GM12892 (cell line): ENCODE measurements at regions not wholly inside any gene's neighbourhood (a gene's known extent, or its start where the extent isn't known, plus 50 kb on each side); places are given as distances from the start of the nearest gene placed in this dataset.

Experiments
- DNase-seq: peaks from one replicate; pipeline ENCODE4 v3.0.0; 2011; ENCODE audit not compliant: insufficient read length
- FAIRE-seq: peaks from 2 replicates; lab custom pipeline; 2011; peaks lifted over from hg19 to GRCh38; lab: Jason Lieb, UNC
- POLR2A ChIP-seq: IDR thresholded peaks from 2 replicates; pipeline ENCODE4 v1.6.1; 2011; ENCODE audit warnings: low read depth, low read length, control low read depth
- POLR2AphosphoS5 ChIP-seq: IDR thresholded peaks from 2 replicates; pipeline ENCODE4 v1.6.1; 2011; ENCODE audit warnings: low read depth, low read length, control low read depth
- TAF1 ChIP-seq: IDR thresholded peaks from 2 replicates; pipeline ENCODE4 v1.6.1; 2011; ENCODE audit warnings: low read depth, mild to moderate bottlenecking, control low read depth, low read length, borderline replicate concordance

DNA sequence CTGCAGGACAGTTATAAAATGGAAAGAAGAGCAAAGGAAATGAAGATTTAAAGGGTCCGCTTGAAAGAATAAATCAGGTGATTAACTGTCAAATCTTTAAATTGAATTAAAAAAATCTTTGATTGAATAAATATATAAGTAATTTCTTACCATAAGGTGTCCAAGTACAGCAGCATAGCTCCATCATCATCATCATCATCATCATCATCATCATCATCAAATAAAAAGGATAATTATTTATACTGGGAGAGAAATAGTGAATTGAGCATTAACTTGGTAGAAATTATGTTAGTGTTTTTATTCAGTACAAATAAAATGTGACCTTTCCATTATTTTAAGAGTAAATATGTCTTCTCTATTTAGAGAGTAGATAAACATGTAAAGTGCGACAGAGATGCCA, 745.6 kb upstream of the MARCKS start:
- DNase-seq (no peak), FAIRE-seq (no peak)
- TF ChIP-seq POLR2AphosphoS5 (no peak), POLR2A (no peak), TAF1 (no peak)

DNA sequence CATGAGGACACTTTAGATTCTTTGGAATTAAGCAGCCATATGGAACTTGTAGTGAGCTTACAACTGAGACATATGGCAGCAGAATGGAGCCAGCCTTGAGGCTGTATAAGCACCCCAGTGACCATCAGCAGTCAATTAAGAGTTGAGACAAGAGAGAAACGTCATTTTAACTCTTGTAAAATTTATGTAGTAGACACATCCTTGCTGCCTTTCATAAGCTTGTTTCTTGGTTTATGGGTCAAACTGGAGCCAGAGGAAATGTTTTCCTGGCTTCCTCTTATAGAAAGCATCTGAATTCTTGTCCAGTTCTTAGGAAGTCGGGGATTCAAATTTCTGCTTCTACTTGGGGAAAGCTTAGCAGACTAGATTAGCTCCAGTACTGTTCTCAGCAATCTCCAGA, 745.1 kb upstream of the MARCKS start:
- TF ChIP-seq TAF1 = no peak
- no peak for TF ChIP-seq POLR2AphosphoS5
- no peak for TF ChIP-seq POLR2A
- FAIRE-seq = no peak
- DNase-seq = no peak

DNA sequence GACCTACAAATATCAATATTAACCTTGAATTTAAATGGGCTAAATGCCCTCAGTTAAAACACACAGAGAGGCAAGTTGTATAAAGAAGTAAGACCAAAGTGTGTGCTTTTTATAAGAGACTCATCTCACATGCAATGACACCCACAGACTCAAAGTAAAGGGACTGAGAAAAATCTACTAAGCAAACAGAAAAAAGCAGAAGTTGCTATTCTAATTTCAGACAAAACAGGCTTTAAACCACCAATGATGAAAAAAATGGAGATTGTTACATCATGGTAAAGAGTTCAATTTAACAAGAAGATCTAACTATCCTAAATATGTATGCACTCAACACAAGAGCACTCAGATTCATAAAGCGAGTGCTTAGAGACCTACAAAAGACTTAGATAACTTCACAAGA, 741.9 kb upstream of the MARCKS start:
- DNase-seq = no peak
- TF ChIP-seq TAF1 (no peak), POLR2A (no peak), POLR2AphosphoS5 (no peak)
- FAIRE-seq = no peak

DNA sequence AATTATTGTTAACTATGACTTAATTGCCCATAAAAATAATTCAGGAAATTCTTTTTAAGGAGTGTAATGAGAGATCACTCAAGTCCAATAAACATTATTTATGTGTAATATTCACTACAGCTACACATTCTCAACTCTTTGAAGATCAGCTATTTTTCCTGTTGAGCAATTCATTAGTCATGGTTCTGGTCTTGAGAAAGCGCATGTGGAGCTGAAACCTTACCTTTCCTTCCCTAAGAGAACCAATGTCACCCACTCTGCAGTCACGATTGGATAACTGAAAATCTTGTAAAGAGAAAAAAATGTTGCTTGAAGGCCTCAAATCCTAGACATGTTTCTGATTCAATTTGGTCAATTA, 736.9 kb upstream of the MARCKS start:
- FAIRE-seq = no peak
- DNase-seq = no peak
- TF ChIP-seq TAF1 (no peak), POLR2A (no peak), POLR2AphosphoS5 (no peak)

DNA sequence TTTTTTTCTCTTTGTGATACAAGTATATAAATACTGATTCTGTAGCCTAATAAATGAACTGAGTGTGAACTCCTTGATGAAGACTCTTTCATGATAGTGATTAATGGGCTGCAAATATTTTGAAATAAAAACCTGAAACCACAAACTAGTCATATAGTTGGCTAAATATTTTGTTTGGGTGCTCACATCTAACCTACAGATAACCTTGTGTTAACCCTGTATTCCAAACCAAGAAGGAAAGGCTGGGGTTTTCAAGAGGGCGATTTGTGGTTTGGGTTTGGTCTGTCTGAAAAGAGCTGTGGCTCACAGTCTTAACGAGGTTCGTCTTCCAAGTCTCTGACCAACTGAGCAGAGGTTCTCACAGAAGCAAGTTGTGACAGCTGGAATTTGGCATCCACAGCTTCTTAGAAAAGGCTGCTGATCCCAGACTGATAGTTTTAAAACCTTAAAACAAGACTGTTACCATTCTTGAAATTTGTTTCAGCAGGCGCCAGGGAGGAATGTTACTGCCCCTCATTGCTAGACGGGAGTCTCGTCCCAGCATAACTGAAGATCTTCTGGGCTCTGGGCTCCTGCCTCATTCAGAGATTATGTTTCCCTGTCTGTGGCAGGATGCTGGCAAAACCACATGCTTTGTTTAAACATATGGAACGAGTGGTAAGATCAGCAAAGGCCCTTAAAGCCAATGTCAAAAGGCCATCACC, 736.4 kb upstream of the MARCKS start:
- no peak for DNase-seq
- no peak for FAIRE-seq
- TF ChIP-seq POLR2A = no peak
- TF ChIP-seq TAF1 = no peak
- TF ChIP-seq POLR2AphosphoS5 = no peak

DNA sequence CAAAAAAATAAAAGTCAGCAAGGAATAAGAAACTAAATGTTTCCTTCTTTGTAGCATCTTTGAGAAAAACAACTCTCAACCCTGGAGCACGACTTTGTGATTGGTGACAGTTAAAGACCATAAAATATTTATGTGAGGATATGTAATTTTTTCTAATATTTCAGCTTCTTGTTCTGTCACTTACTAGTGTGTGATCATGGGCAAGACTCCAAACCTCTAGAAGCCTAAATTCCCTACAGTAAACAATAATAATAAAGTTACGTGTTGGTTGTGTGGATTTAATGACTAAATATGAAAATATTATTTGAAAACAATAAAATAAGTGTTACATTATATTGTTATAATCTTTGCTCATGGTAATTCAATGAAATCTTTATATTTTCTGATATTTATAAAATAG, 735.6 kb upstream of the MARCKS start:
- TF ChIP-seq TAF1 (no peak), POLR2A (no peak), POLR2AphosphoS5 (no peak)
- no peak for DNase-seq
- no peak for FAIRE-seq

DNA sequence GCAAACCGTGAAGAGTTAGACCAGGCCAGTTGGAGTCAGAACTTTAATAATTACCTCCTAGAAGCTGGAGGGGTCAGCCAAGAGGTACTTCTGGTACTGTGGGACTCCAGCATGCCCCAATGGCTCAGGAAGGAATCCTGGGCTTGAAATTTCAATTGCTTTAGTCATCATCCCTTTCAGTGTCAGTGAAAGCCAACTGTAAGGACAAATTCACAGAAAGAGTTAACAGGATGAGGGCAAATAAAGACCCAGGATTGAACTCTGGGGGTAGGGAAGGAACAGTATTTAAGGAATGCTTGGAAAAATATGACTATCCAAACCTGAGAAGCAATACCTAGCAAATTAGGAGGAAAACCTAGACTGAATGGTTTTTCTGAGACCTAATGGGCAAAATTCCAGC, 735.1 kb upstream of the MARCKS start:
- TF ChIP-seq TAF1 = no peak
- no peak for TF ChIP-seq POLR2A
- TF ChIP-seq POLR2AphosphoS5 = no peak
- no peak for DNase-seq
- no peak for FAIRE-seq

DNA sequence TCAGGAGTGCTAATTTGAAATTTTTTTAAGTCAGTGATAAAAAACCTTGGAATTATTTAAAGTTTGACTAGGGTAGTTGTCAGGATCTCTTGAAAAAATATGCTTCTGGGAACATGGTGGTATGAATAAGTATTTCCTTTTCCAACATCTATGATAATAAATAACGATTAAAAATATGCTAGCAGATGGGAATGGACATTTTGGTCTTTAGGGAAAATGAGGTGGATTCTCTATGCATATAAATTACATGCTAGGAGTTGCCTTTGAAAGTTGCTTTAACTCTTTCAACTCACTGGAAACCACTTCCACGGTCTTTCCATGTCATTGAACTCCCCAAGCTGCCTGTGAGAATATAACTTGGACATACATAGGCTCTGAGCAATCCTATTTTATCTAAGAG, 731.5 kb upstream of the MARCKS start:
- no peak for TF ChIP-seq POLR2A
- no peak for TF ChIP-seq TAF1
- TF ChIP-seq POLR2AphosphoS5 = no peak
- DNase-seq = no peak
- FAIRE-seq = no peak

DNA sequence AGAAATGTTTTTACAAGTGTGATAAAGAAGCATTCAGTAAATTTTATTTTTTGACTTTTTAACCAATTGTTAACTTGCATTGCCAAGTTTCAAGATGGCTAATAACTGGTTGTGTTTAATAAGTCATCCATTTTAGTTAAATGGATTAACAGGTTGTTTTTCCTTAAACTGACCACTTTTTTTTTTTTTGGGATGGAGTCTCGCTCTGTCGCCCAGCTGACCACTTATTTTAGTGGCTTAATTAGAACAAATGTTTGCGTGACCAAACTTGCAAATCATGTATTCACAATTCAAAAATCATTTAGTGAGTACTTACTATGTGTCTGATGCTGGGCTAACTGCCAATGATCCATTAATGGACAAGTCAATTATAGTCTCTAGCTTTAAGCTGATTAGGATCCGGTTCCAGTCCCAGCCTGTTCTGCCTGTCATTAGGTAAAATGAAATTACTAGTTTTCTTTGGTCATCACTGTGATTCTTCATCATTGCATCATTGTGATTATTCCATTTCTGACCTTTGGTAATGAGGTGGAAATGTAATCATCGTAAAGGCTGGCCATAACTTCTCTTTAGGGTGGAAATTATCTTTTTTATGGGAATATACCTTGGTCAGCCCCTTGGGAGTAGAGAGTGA, 729.2 kb upstream of the MARCKS start:
- no peak for FAIRE-seq
- no peak for DNase-seq
- TF ChIP-seq TAF1 = no peak
- TF ChIP-seq POLR2AphosphoS5 = no peak
- no peak for TF ChIP-seq POLR2A

DNA sequence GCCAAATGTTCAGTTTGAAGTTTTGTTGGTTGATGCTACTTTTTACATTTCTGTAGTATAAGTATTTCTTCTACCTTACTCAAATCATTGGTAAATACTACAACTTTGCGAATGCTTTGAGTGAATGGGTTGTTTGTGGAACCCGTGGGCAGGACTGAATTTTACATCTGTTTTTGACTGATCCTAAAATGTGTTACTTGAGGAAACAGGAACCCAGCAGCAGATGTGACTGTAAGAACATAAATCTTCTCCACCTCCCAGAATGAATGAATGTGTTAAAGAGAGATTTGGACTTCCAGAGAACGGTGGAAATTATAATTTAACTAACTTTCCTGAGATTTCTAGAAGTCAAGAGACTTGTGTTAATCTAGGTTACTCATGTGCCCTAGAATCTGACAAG, 728.5 kb upstream of the MARCKS start:
- FAIRE-seq (no peak), DNase-seq (no peak)
- TF ChIP-seq POLR2AphosphoS5 (no peak), TAF1 (no peak), POLR2A (no peak)

DNA sequence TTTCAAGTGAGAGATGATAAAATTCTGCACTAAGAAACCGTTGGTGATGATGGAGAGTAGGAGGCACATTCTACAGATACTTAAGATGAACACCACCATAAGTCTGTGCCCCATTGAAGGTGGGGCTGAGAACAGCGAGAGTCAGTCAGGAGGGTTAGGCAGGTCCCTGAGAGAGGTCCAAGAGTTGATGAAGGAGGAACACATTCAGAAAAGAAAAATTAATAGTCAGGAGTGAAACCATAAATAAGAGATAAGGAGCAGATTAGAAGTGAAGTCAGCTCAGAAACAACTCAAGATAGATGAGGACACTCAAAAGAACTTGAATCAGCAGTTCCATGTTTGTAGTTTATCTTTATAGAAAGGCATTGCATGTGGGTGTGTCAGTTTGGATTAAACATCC, 727.2 kb upstream of the MARCKS start:
- TF ChIP-seq POLR2AphosphoS5 (no peak), POLR2A (no peak), TAF1 (no peak)
- DNase-seq = no peak
- no peak for FAIRE-seq

DNA sequence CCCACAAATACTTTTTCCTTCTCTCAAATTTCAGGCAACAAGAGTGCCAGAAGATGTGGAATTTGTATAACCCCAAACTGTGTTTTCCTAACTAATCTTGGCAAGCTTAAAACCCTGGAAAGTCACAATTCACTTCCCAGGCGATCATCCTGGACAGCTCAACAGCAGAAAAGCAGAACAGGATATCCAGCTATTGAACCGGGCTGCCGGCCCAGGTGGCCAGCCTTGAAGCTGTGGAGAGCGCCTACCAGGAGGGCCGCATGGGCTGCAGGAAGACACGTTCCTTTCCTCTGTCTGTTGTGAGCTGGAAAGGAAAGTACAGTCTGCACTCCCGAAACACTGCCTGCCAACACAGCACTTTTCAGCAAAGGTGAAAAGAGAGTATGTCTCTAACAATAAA, 719.7 kb upstream of the MARCKS start:
- DNase-seq (no peak), FAIRE-seq (no peak)
- TF ChIP-seq POLR2AphosphoS5 = no peak
- TF ChIP-seq TAF1 = no peak
- TF ChIP-seq POLR2A = no peak

DNA sequence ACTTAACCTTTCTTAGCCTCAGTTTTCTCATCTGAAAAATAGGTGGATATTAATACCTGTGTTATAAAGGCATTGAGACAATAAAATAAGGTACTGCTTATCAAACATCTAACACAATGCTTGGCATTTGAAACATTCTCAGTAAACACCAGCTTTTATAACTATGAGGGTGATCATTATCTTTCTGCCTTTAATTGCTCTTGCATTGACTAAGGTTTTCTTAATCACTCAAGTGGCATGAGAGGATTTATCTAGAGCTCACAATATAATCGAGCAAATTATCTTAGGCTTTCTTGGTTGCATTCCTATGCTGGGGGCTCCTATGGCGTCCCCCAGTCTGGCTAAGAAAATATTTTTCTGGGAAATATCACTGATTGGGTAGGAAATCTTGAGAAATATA, 716.4 kb upstream of the MARCKS start:
- TF ChIP-seq POLR2AphosphoS5 = no peak
- no peak for TF ChIP-seq POLR2A
- no peak for TF ChIP-seq TAF1

More for the DNA sequence above, 716.4 kb upstream of the MARCKS start:
- DNase-seq (no peak), FAIRE-seq (no peak)
